B cell (primary cell): ENCODE measurements at regions not wholly inside any gene's neighbourhood (a gene's known extent, or its start where the extent isn't known, plus 50 kb on each side); places are given as distances from the start of the nearest gene placed in this dataset.

ENCODE experiments used
- ATAC-seq: fragments of 200-7000 bp; cut with Tn5 transposase; one replicate; pipeline ENCODE4 v1.10.0; 2021; ENCODE audit warnings: low read depth, mild to moderate bottlenecking, moderate number of reproducible peaks, moderate library complexity
- CTCF ChIA-PET: fragments of 350-600 bp; sonication (Branson Sonifier 250); formaldehyde crosslinking; loops from one replicate; lab custom pipeline; 2021; ENCODE audit warnings: antibody characterized with exemption, inconsistent platforms; lab: Charles Lee
- POLR2A ChIA-PET: fragments of 350-600 bp; sonication (Branson Sonifier 250); formaldehyde crosslinking; loops from one replicate; lab custom pipeline; 2021; ENCODE audit warnings: antibody characterized with exemption; lab: Charles Lee
- DNase-seq: peaks from one replicate; pipeline ENCODE4 v3.0.0; 2013
- H2AFZ ChIP-seq: 2 replicates; pipeline ENCODE4 v1.6.1; 2012; ENCODE audit warnings: mild to moderate bottlenecking, low read depth, low read length; ENCODE audit not compliant: insufficient read depth, poor library complexity, severe bottlenecking
- H3K27ac ChIP-seq, 2 donors: 1 replicate in 1 of 2; 2 replicates in 1 of 2; pipeline ENCODE4 v1.5.1; 2012 to 2013; ENCODE audit warnings: low read length in 2 of 2, mild to moderate bottlenecking in 2 of 2, moderate library complexity in 1 of 2
- H3K27me3 ChIP-seq, 4 experiments: fragments of 200-600 bp in 1 of 4; sonication (generic) in 1 of 4; replicated peaks in 1 of 4; 1 replicate in 2 of 4; 2 replicates in 2 of 4; pipeline versions ENCODE4 v1.6.1 to v1.7.0; 2013 to 2016; ENCODE audit warnings: low read length in 3 of 4, mild to moderate bottlenecking in 2 of 4, mixed read lengths in 1 of 4, moderate library complexity in 1 of 4; ENCODE audit not compliant: insufficient read depth in 4 of 4, control insufficient read depth in 3 of 4; ENCODE audit errors: control extremely low read depth in 1 of 4
- H3K36me3 ChIP-seq, 2 experiments: replicated peaks in 1 of 2; 1 replicate in 1 of 2; 2 replicates in 1 of 2; pipeline versions ENCODE4 v1.6.1 to v1.7.1; 2013; ENCODE audit warnings: low read length in 1 of 2; ENCODE audit not compliant: insufficient read depth in 2 of 2, control insufficient read depth in 1 of 2; ENCODE audit errors: control extremely low read depth in 1 of 2, extremely low read depth in 1 of 2
- H3K4me1 ChIP-seq, 2 donors: fragments of 200-600 bp in 1 of 2; sonication (generic) in 1 of 2; 1 replicate in 1 of 2; 2 replicates in 1 of 2; pipeline versions ENCODE4 v1.5.1 to v1.6.1; 2013 to 2017; ENCODE audit warnings: low read length in 2 of 2; ENCODE audit not compliant: control insufficient read depth in 2 of 2, insufficient read depth in 2 of 2
- H3K4me2 ChIP-seq: replicated peaks from 2 replicates; pipeline ENCODE3; 2012; ENCODE audit warnings: mild to moderate bottlenecking, low read depth, low read length; ENCODE audit not compliant: poor library complexity, severe bottlenecking
- H3K4me3 ChIP-seq, 5 experiments: fragments of 200-600 bp in 1 of 5; sonication (generic) in 1 of 5; 1 replicate in 3 of 5; 2 replicates in 2 of 5; pipeline versions ENCODE4 v1.5.1 to v1.7.0; 2011 to 2016; ENCODE audit warnings: low read length in 4 of 5, mild to moderate bottlenecking in 4 of 5, low read depth in 2 of 5, control low read depth in 1 of 5, moderate library complexity in 1 of 5; ENCODE audit not compliant: insufficient read depth in 1 of 5; ENCODE audit errors: control extremely low read depth in 1 of 5, extremely low read depth in 1 of 5
- H3K79me2 ChIP-seq: fragments of 200-600 bp; sonication (generic); one replicate; pipeline ENCODE4 v1.6.0; 2016; ENCODE audit warnings: low read length; ENCODE audit not compliant: control insufficient read depth, insufficient read depth
- H3K9ac ChIP-seq: fragments of 200-600 bp; sonication (generic); 2 replicates; pipeline ENCODE4 v1.6.1; 2017; ENCODE audit warnings: mild to moderate bottlenecking, low read length, moderate library complexity
- H3K9me3 ChIP-seq, 3 donors: one replicate each; pipeline versions ENCODE4 v1.6.1 to v1.7.1; 2013; ENCODE audit warnings: low read length in 2 of 3; ENCODE audit not compliant: control insufficient read depth in 2 of 3, insufficient read depth in 1 of 3; ENCODE audit errors: control extremely low read depth in 1 of 3
- H4K20me1 ChIP-seq: 2 replicates; pipeline ENCODE4 v1.6.0; 2012; ENCODE audit warnings: mild to moderate bottlenecking, low read length; ENCODE audit not compliant: insufficient read depth, control insufficient read depth, poor library complexity, severe bottlenecking
- H3K27ac Mint-ChIP-seq: one replicate; pipeline ENCODE4 v1.8.0; 2021; ENCODE audit warnings: mixed read lengths
- H3K27me3 Mint-ChIP-seq: one replicate; pipeline ENCODE4 v1.8.0; 2021; ENCODE audit warnings: mixed read lengths
- H3K4me1 Mint-ChIP-seq: one replicate; pipeline ENCODE4 v1.8.0; 2021; ENCODE audit warnings: mixed read lengths
- H3K4me3 Mint-ChIP-seq: one replicate; pipeline ENCODE4 v1.8.0; 2021; ENCODE audit warnings: mixed read lengths
- H3K9me3 Mint-ChIP-seq: one replicate; pipeline ENCODE4 v1.8.0; 2022; ENCODE audit warnings: mixed read lengths; ENCODE audit not compliant: insufficient read depth
- EZH2 ChIP-seq: IDR thresholded peaks from 2 replicates; pipeline ENCODE4 v1.6.1; 2012; ENCODE audit warnings: borderline replicate concordance, low read depth, mild to moderate bottlenecking, moderate library complexity, low read length; ENCODE audit not compliant: insufficient read depth, poor library complexity, severe bottlenecking
- WGBS: methylation state at CpG from one replicate; pipeline ENCODE4 v1.1.5; 2013; ENCODE audit warnings: missing lambda C conversion rate; ENCODE audit not compliant: insufficient coverage; 5-methylcytosine and 5-hydroxymethylcytosine counted together
- intact Hi-C: fragments of 100-400 bp; cut with micrococcal nuclease; formaldehyde crosslinking; loops from one replicate; pipeline ENCODE4 v1.10.0; 2022
- TF ChIP-seq, protein P1 (sequence below): fragments of 200-600 bp; IDR thresholded peaks from one replicate; pipeline ENCODE4 v1.8.0; 2022; ENCODE audit warnings: antibody characterized with exemption, mild to moderate bottlenecking

DNA sequence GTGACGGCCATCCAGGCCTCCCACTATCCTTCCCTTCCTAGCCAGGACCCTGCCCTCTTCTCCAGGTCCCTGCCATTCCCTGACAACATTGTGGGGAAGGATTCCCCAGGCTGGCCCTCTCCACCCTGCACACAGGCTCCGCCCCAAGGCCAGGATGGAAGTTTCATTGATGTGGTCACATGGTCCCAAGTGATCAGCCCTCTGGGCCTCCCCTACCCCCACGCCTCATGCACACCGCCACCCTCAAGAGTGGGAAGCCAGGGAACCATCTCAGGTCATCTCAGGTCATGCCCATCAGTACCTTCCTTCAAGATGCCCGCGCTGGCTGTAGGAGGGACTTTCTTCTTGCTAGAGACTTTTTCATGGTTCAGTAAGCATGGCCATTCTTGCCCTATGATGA lies 514.8 kb upstream of the RAB6C start:
- Histone ChIP-seq H3K4me1 (no peaks in the 10 kb centered on the region), H3K27ac (no peak overlapping the region), H4K20me1 (no peaks in the 10 kb centered on the region), H3K9me3 (peaks cover 0 to 12% (median 0%) of the 10 kb centered on the region in 3 donors), H3K79me2 (no peaks in the 10 kb centered on the region), H2AFZ (no peak overlapping the region), H3K9ac (no peak overlapping the region), H3K4me3 (no peak overlapping the region), H3K27me3 (no peaks in the 10 kb centered on the region), H3K36me3 (no peaks in the 10 kb centered on the region), H3K4me2 (no peak overlapping the region)
- ATAC-seq = no peak
- Mint-ChIP-seq H3K4me3 (no peak overlapping the region), H3K4me1 (no peaks in the 10 kb centered on the region), H3K27me3 (no peaks in the 10 kb centered on the region), H3K27ac (no peak overlapping the region), H3K9me3 (no peaks in the 10 kb centered on the region)
- 96% methylated on average over 2 of the region's 6 CpGs for WGBS
- TF ChIP-seq EZH2 = no peak
- TF ChIP-seq, protein P1, sequence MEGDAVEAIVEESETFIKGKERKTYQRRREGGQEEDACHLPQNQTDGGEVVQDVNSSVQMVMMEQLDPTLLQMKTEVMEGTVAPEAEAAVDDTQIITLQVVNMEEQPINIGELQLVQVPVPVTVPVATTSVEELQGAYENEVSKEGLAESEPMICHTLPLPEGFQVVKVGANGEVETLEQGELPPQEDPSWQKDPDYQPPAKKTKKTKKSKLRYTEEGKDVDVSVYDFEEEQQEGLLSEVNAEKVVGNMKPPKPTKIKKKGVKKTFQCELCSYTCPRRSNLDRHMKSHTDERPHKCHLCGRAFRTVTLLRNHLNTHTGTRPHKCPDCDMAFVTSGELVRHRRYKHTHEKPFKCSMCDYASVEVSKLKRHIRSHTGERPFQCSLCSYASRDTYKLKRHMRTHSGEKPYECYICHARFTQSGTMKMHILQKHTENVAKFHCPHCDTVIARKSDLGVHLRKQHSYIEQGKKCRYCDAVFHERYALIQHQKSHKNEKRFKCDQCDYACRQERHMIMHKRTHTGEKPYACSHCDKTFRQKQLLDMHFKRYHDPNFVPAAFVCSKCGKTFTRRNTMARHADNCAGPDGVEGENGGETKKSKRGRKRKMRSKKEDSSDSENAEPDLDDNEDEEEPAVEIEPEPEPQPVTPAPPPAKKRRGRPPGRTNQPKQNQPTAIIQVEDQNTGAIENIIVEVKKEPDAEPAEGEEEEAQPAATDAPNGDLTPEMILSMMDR = no peak
- intact Hi-C loops = no loop called here
- CTCF ChIA-PET = no interaction called here
- POLR2A ChIA-PET = no interaction called here
- DNase-seq = no peak

GRCh38 chr2:129465045-129465444 lies 514.4 kb upstream of the RAB6C start:
- Histone ChIP-seq H3K9me3 (peaks cover 0 to 12% (median 0%) of the 10 kb centered on the region in 3 donors), H3K4me2 (no peak overlapping the region), H3K27ac (no peak overlapping the region), H4K20me1 (no peaks in the 10 kb centered on the region), H3K9ac (no peak overlapping the region), H3K4me1 (no peaks in the 10 kb centered on the region), H3K36me3 (no peaks in the 10 kb centered on the region), H3K79me2 (no peaks in the 10 kb centered on the region), H3K4me3 (no peak overlapping the region), H2AFZ (no peak overlapping the region), H3K27me3 (no peaks in the 10 kb centered on the region)
- Mint-ChIP-seq H3K27ac (no peak overlapping the region), H3K9me3 (no peaks in the 10 kb centered on the region), H3K27me3 (no peaks in the 10 kb centered on the region), H3K4me3 (no peak overlapping the region), H3K4me1 (no peaks in the 10 kb centered on the region)
- POLR2A ChIA-PET = no interaction called here
- TF ChIP-seq EZH2 = no peak
- TF ChIP-seq, protein P1 = no peak
- ATAC-seq = no peak
- 84% methylated on average over 7 of the region's 11 CpGs for WGBS
- DNase-seq = no peak
- CTCF ChIA-PET = no interaction called here
- intact Hi-C loops = no loop called here
